OCI-LY1 (cell line): ENCODE measurements at regions not wholly inside any gene's neighbourhood (a gene's known extent, or its start where the extent isn't known, plus 50 kb on each side); places are given as distances from the start of the nearest gene placed in this dataset.

Experiments used
- H2AFZ ChIP-seq: fragments of 200-600 bp; sonication (generic), shearing (Covaris generic); 2 replicates; pipeline ENCODE4 v1.6.0; 2014; ENCODE audit warnings: antibody characterized with exemption, mild to moderate bottlenecking, low read length
- H3F3A ChIP-seq: fragments of 200-600 bp; sonication (generic), shearing (Covaris generic); 2 replicates; pipeline ENCODE4 v1.6.0; 2014; ENCODE audit warnings: mild to moderate bottlenecking, antibody characterized with exemption, low read length, moderate library complexity; ENCODE audit not compliant: insufficient read depth
- H3K27ac ChIP-seq: fragments of 200-600 bp; sonication (generic); 2 replicates; pipeline ENCODE4 v1.5.1; 2014; ENCODE audit warnings: low read length, mixed run types, mild to moderate bottlenecking, low read depth; ENCODE audit not compliant: poor library complexity, severe bottlenecking
- H3K27me3 ChIP-seq: fragments of 200-600 bp; sonication (generic); 2 replicates; pipeline ENCODE4 v1.6.0; 2014; ENCODE audit warnings: antibody characterized with exemption, mild to moderate bottlenecking, low read length, moderate library complexity; ENCODE audit not compliant: insufficient read depth
- H3K36me3 ChIP-seq: fragments of 200-600 bp; sonication (generic); 2 replicates; pipeline ENCODE4 v1.6.1; 2014; ENCODE audit warnings: mild to moderate bottlenecking, antibody characterized with exemption, low read length, moderate library complexity, mixed read lengths; ENCODE audit not compliant: insufficient read depth
- H3K4me1 ChIP-seq: fragments of 200-600 bp; sonication (generic); 2 replicates; pipeline ENCODE4 v1.5.1; 2014; ENCODE audit warnings: mild to moderate bottlenecking, low read length, moderate library complexity; ENCODE audit not compliant: insufficient read depth, severe bottlenecking
- H3K4me2 ChIP-seq: fragments of 200-600 bp; sonication (generic), shearing (Covaris generic); 2 replicates; pipeline ENCODE4 v1.6.1; 2014; ENCODE audit warnings: low read length
- H3K4me3 ChIP-seq: fragments of 200-600 bp; sonication (generic); 2 replicates; pipeline ENCODE4 v1.5.1; 2014; ENCODE audit warnings: low read length, low read depth, mild to moderate bottlenecking, mixed read lengths; ENCODE audit not compliant: poor library complexity, severe bottlenecking
- H3K79me2 ChIP-seq: fragments of 200-600 bp; shearing (Covaris generic); 2 replicates; pipeline ENCODE4 v1.6.1; 2016; ENCODE audit warnings: mixed run types, low read length, mixed read lengths; ENCODE audit not compliant: insufficient read depth
- H3K9ac ChIP-seq: fragments of 200-600 bp; sonication (generic), shearing (Covaris generic); 2 replicates; pipeline ENCODE4 v1.6.1; 2014; ENCODE audit warnings: mild to moderate bottlenecking, low read length, mixed read lengths
- H3K9me2 ChIP-seq: fragments of 200-600 bp; sonication (generic), shearing (Covaris generic); 2 replicates; pipeline ENCODE4 v1.6.1; 2014; ENCODE audit warnings: low read depth, mild to moderate bottlenecking, low read length, mixed read lengths
- H3K9me3 ChIP-seq: fragments of 200-600 bp; shearing (Covaris generic); 2 replicates; pipeline ENCODE4 v1.6.1; 2014; ENCODE audit warnings: low read length, mixed read lengths
- H4K20me1 ChIP-seq: fragments of 200-600 bp; sonication (generic), shearing (Covaris generic); 2 replicates; pipeline ENCODE4 v1.6.0; 2016; ENCODE audit warnings: mild to moderate bottlenecking, low read length; ENCODE audit not compliant: insufficient read depth
- EZH2 ChIP-seq: fragments of 200-600 bp; sonication (generic), shearing (Covaris generic); IDR thresholded peaks from 2 replicates; pipeline ENCODE4 v1.8.0; 2017; ENCODE audit warnings: borderline replicate concordance, mixed run types, mild to moderate bottlenecking, antibody characterized with exemption, low read length, moderate library complexity, mixed read lengths
- TF ChIP-seq, protein P1 (sequence below): fragments of 200-600 bp; sonication (generic), shearing (Covaris generic); IDR thresholded peaks from 2 replicates; pipeline ENCODE4 v1.5.1; 2017; ENCODE audit warnings: mild to moderate bottlenecking, antibody characterized with exemption, low read length, moderate library complexity, mixed read lengths

DNA sequence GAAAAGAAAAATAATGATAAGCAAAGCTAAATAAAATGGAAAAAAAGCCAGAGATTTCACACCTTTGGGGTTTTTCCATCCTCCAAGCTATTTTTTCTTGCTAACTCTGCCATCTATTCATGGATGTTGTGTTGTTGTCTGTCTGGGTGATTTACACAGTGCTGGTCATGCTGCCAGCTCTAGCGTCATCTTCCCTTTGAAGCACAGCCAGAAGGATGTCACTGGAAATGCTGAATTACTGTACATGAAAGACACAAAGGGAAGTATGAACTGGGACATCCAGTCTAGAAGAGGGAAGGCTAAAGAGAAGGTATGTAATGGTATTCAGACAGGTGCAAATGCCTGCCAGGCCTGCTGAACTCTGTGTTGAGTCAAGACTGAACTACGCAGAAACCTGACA is 241.9 kb upstream of the STXBP5 start:
- no peaks in the 10 kb centered on the region for H4K20me1 ChIP-seq
- H3K9me3 ChIP-seq, result no peaks in the 10 kb centered on the region
- H3F3A ChIP-seq, result no peaks in the 10 kb centered on the region
- no peak overlapping the region for H2AFZ ChIP-seq
- H3K9ac ChIP-seq, result no peak overlapping the region
- TF ChIP-seq EZH2, result no peak
- TF ChIP-seq, protein P1, sequence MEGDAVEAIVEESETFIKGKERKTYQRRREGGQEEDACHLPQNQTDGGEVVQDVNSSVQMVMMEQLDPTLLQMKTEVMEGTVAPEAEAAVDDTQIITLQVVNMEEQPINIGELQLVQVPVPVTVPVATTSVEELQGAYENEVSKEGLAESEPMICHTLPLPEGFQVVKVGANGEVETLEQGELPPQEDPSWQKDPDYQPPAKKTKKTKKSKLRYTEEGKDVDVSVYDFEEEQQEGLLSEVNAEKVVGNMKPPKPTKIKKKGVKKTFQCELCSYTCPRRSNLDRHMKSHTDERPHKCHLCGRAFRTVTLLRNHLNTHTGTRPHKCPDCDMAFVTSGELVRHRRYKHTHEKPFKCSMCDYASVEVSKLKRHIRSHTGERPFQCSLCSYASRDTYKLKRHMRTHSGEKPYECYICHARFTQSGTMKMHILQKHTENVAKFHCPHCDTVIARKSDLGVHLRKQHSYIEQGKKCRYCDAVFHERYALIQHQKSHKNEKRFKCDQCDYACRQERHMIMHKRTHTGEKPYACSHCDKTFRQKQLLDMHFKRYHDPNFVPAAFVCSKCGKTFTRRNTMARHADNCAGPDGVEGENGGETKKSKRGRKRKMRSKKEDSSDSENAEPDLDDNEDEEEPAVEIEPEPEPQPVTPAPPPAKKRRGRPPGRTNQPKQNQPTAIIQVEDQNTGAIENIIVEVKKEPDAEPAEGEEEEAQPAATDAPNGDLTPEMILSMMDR, result no peak
- H3K4me1 ChIP-seq, result no peaks in the 10 kb centered on the region
- no peak overlapping the region for H3K4me3 ChIP-seq
- no peaks in the 10 kb centered on the region for H3K9me2 ChIP-seq
- H3K27me3 ChIP-seq, result no peaks in the 10 kb centered on the region
- no peak overlapping the region for H3K27ac ChIP-seq
- no peaks in the 10 kb centered on the region for H3K79me2 ChIP-seq
- no peak overlapping the region for H3K4me2 ChIP-seq
- H3K36me3 ChIP-seq, result no peaks in the 10 kb centered on the region

DNA sequence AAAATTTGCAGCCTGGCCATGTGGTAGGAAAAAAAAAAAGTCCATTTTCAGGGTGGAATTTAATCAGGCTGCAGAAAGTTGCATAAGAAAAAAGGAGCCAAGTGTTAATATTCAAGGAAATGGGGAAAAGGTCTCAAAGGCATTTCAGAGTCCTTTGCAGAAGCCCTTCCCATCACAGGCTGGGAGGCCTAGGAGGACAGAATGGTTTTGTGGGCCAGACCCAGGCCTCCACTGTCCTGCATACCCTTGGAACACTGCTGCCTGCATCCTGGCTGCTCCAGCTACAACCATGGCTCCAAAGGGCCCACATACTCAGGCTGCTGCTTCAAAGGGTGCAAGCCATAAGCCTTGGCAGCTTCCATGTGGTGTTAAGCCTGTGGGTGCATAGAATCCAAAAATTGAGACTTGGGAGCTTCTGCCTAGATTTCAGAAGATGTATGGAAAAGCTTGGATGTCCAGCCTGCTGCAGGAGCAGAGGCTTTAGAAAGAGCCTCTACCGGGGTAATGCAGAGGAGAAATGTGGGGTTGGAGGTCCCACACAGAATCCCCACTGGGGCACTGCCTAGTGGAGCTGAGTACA is 239.0 kb upstream of the STXBP5 start:
- no peaks in the 10 kb centered on the region for H3K4me1 ChIP-seq
- H2AFZ ChIP-seq, result no peak overlapping the region
- no peak overlapping the region for H3K4me2 ChIP-seq
- no peaks in the 10 kb centered on the region for H3F3A ChIP-seq
- H3K4me3 ChIP-seq, result no peak overlapping the region
- no peaks in the 10 kb centered on the region for H4K20me1 ChIP-seq
- no peak overlapping the region for H3K27ac ChIP-seq
- no peak overlapping the region for H3K9ac ChIP-seq
- no peaks in the 10 kb centered on the region for H3K9me3 ChIP-seq
- H3K79me2 ChIP-seq, result no peaks in the 10 kb centered on the region
- no peaks in the 10 kb centered on the region for H3K36me3 ChIP-seq
- H3K9me2 ChIP-seq, result no peaks in the 10 kb centered on the region
- no peak for TF ChIP-seq EZH2
- TF ChIP-seq, protein P1, result no peak
- H3K27me3 ChIP-seq, result no peaks in the 10 kb centered on the region

DNA sequence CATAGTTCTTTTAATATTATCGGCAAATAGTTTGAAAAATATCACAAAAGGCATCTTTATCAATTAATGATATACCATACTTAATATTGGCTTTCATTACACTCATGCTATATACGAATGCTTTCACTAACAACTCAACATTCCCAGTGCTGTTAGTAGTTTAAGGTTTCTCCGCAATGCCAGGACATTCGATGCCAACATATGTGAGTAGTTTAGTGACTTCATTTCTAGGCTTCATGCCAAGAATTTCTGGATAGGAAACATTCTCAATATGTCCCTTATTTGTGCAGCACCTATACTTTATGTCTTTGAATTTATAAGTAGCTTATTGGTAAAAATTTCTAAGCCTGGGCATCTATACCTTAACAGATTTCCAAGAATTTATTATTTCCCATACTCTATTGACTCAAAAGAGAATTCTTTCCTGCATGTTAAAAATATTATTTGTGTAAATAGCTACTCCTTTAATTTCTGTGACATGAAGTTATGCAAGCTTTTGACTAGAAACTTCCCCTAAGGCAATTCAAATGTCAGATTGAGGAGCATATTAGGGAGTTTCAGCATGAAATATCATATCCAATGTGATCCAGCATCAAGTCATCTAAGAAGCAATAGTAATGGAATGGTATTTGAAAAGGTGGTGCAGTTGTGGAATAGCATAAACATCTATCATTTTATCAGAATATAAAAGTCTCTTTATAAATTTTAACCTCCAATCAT is 236.0 kb upstream of the STXBP5 start:
- Histone ChIP-seq H3K36me3 (no peaks in the 10 kb centered on the region), H3K9ac (no peak overlapping the region), H3K4me1 (no peaks in the 10 kb centered on the region), H3K9me3 (no peaks in the 10 kb centered on the region), H3K4me3 (no peak overlapping the region), H3K79me2 (no peaks in the 10 kb centered on the region), H3K4me2 (no peak overlapping the region), H2AFZ (no peak overlapping the region), H3F3A (no peaks in the 10 kb centered on the region), H3K27ac (no peak overlapping the region), H4K20me1 (no peaks in the 10 kb centered on the region), H3K9me2 (no peaks in the 10 kb centered on the region), H3K27me3 (no peaks in the 10 kb centered on the region)
- TF ChIP-seq EZH2, result no peak
- TF ChIP-seq, protein P1, result no peak
